H4 (cell line): ENCODE measurements at regions not wholly inside any gene's neighbourhood (a gene's known extent, or its start where the extent isn't known, plus 50 kb on each side); places are given as distances from the start of the nearest gene placed in this dataset.

ENCODE experiments used
- DNase-seq: peaks from one replicate; pipeline ENCODE4 v3.0.0-alpha.2; 2015; ENCODE audit warnings: low spot score

GRCh38 chr1:191151321-191151807 is 673.7 kb upstream of the BRINP3 start:
- DNase-seq = no peak

GRCh38 chr1:191152776-191153175 is 675.1 kb upstream of the BRINP3 start:
- no peak for DNase-seq

GRCh38 chr1:191155178-191155577 is 677.5 kb upstream of the BRINP3 start:
- DNase-seq = no peak

- DNase-seq = no peak
Observed at GRCh38 chr1:191160837-191161236, 683.2 kb upstream of the BRINP3 start.

GRCh38 chr1:191162762-191163161 is 685.1 kb upstream of the BRINP3 start:
- no peak for DNase-seq

GRCh38 chr1:191163621-191164020 is 686.0 kb upstream of the BRINP3 start:
- no peak for DNase-seq

- peak; percentile 13 for DNase-seq
Observed at GRCh38 chr1:191174298-191174697, 696.6 kb upstream of the BRINP3 start.

GRCh38 chr1:191176131-191176530 is 698.5 kb upstream of the BRINP3 start:
- no peak for DNase-seq

GRCh38 chr1:191206513-191207207 is 729.0 kb upstream of the BRINP3 start:
- DNase-seq = no peak

- DNase-seq = no peak
Observed at GRCh38 chr1:191222206-191222605, 744.5 kb upstream of the BRINP3 start.

GRCh38 chr1:191240925-191241324 is 763.3 kb upstream of the BRINP3 start:
- peak; percentile 28 for DNase-seq

- DNase-seq = no peak
Observed at GRCh38 chr1:191255354-191256054, 777.8 kb upstream of the BRINP3 start.

- DNase-seq = no peak
Observed at GRCh38 chr1:191256917-191257316, 779.3 kb upstream of the BRINP3 start.

GRCh38 chr1:191260056-191260455 is 782.4 kb upstream of the BRINP3 start:
- no peak for DNase-seq

- no peak for DNase-seq
Observed at GRCh38 chr1:191261111-191261510, 783.4 kb upstream of the BRINP3 start.

GRCh38 chr1:191279266-191279800 is 801.7 kb upstream of the BRINP3 start:
- DNase-seq = no peak

- no peak for DNase-seq
Observed at GRCh38 chr1:191284175-191284574, 806.5 kb upstream of the BRINP3 start.

- DNase-seq = no peak
Observed at GRCh38 chr1:191290441-191290840, 812.8 kb upstream of the BRINP3 start.

- no peak for DNase-seq
Observed at GRCh38 chr1:191305370-191305769, 827.7 kb upstream of the BRINP3 start.

GRCh38 chr1:191306916-191307315 is 829.3 kb upstream of the BRINP3 start:
- DNase-seq = no peak

- DNase-seq = no peak
Observed at GRCh38 chr1:191320062-191320461, 838.2 kb upstream of the RGS18 start.

- DNase-seq = no peak
Observed at GRCh38 chr1:191327868-191328267, 830.4 kb upstream of the RGS18 start.

GRCh38 chr1:191343816-191344215 is 814.4 kb upstream of the RGS18 start:
- peak; percentile 61 for DNase-seq
